WTC11 (cell line): ENCODE measurements at regions not wholly inside any gene's neighbourhood (a gene's known extent, or its start where the extent isn't known, plus 50 kb on each side); places are given as distances from the start of the nearest gene placed in this dataset.

Experiments
- ATAC-seq: fragments of 200-7000 bp; cut with Tn5 transposase; 2 replicates; pipeline ENCODE4 v1.10.0; 2021; ENCODE audit warnings: mild to moderate bottlenecking, moderate library complexity
- CTCF ChIA-PET: fragments of 300-600 bp; sonication (Branson Sonifier 250); formaldehyde crosslinking; loops from one replicate; lab custom pipeline; 2021; ENCODE audit warnings: antibody characterized with exemption; lab: Charles Lee
- POLR2A ChIA-PET: fragments of 350-600 bp; sonication (Branson Sonifier 250); formaldehyde crosslinking; loops from one replicate; lab custom pipeline; 2021; ENCODE audit warnings: antibody characterized with exemption; lab: Charles Lee
- DNase-seq: peaks from one replicate; pipeline ENCODE4 v3.0.0; 2021; ENCODE audit warnings: low spot score
- H3K27ac Mint-ChIP-seq: 2 replicates; pipeline ENCODE4 v1.8.0; 2021; ENCODE audit warnings: mixed read lengths
- H3K27me3 Mint-ChIP-seq: 2 replicates; pipeline ENCODE4 v1.8.0; 2021; ENCODE audit warnings: low read depth, mild to moderate bottlenecking, moderate library complexity, mixed read lengths
- H3K36me3 Mint-ChIP-seq: 2 replicates; pipeline ENCODE4 v1.8.0; 2021; ENCODE audit warnings: mixed read lengths
- H3K4me1 Mint-ChIP-seq: 2 replicates; pipeline ENCODE4 v1.8.0; 2022; ENCODE audit warnings: mixed read lengths
- H3K4me3 Mint-ChIP-seq: 2 replicates; pipeline ENCODE4 v1.8.0; 2021; ENCODE audit warnings: mild to moderate bottlenecking, moderate library complexity, mixed read lengths
- H3K9me3 Mint-ChIP-seq: 2 replicates; pipeline ENCODE4 v1.8.0; 2021; ENCODE audit warnings: mixed read lengths
- ATF6 ChIP-seq: sonication (generic); formaldehyde crosslinking; IDR thresholded peaks from 2 replicates; pipeline ENCODE4 v1.8.1; 2023; ENCODE audit warnings: mild to moderate bottlenecking, missing genetic modification reagents
- CBFB ChIP-seq: sonication (generic); formaldehyde crosslinking; IDR thresholded peaks from 2 replicates; pipeline ENCODE4 v1.8.1; 2022; ENCODE audit warnings: mild to moderate bottlenecking, low read depth, missing genetic modification reagents
- CDX4 ChIP-seq: fragments of 250-450 bp; sonication (Bioruptor Pico); IDR thresholded peaks from 2 replicates; pipeline ENCODE4 v1.9.0; 2021; ENCODE audit warnings: moderate library complexity, mild to moderate bottlenecking, inconsistent platforms, borderline replicate concordance
- CTCF ChIP-seq: fragments of 200-600 bp; IDR thresholded peaks from 2 replicates; pipeline ENCODE4 v1.8.0; 2022; ENCODE audit warnings: antibody characterized with exemption
- E2F4 ChIP-seq: sonication (generic); formaldehyde crosslinking; IDR thresholded peaks from 2 replicates; pipeline ENCODE4 v1.8.1; 2022; ENCODE audit warnings: low read depth, mild to moderate bottlenecking, moderate library complexity, missing genetic modification reagents, borderline replicate concordance
- JUN ChIP-seq: sonication (generic); formaldehyde crosslinking; IDR thresholded peaks from 2 replicates; pipeline ENCODE4 v1.8.0; 2023; ENCODE audit warnings: mild to moderate bottlenecking, missing genetic modification reagents
- NR2C2 ChIP-seq: sonication (generic); formaldehyde crosslinking; IDR thresholded peaks from 2 replicates; pipeline ENCODE4 v1.8.0; 2022; ENCODE audit warnings: mild to moderate bottlenecking, missing genetic modification reagents
- NR3C1 ChIP-seq: sonication (generic); formaldehyde crosslinking; conservative IDR thresholded peaks from 2 replicates; pipeline ENCODE4 v1.8.1; 2023; ENCODE audit warnings: low read depth, mild to moderate bottlenecking, missing genetic modification reagents
- PRDM15 ChIP-seq: sonication (generic); formaldehyde crosslinking; IDR thresholded peaks from 2 replicates; pipeline ENCODE4 v1.8.0; 2022; ENCODE audit warnings: missing genetic modification reagents
- USF2 ChIP-seq: sonication (generic); formaldehyde crosslinking; IDR thresholded peaks from 2 replicates; pipeline ENCODE4 v1.8.1; 2023; ENCODE audit warnings: mild to moderate bottlenecking, missing genetic modification reagents, moderate library complexity
- ZBTB21 ChIP-seq: sonication (generic); formaldehyde crosslinking; IDR thresholded peaks from 2 replicates; pipeline ENCODE4 v1.8.1; 2023; ENCODE audit warnings: mild to moderate bottlenecking, missing genetic modification reagents, borderline replicate concordance
- ZNF317 ChIP-seq: sonication (generic); formaldehyde crosslinking; IDR thresholded peaks from 2 replicates; pipeline ENCODE4 v1.8.1; 2023; ENCODE audit warnings: low read depth, mild to moderate bottlenecking, moderate library complexity, missing genetic modification reagents, borderline replicate concordance
- ZNF532 ChIP-seq: fragments of 250-450 bp; sonication (Bioruptor Pico); IDR thresholded peaks from 2 replicates; pipeline ENCODE4 v1.9.0; 2021; ENCODE audit warnings: mild to moderate bottlenecking, borderline replicate concordance

- H3K9me3 Mint-ChIP-seq = no peaks in the 10 kb centered on the region
These were observed 561.2 kb upstream of the MKI67 start for GRCh38 chr10:128687408-128687807.

More at GRCh38 chr10:128687408-128687807, 561.2 kb upstream of the MKI67 start:
- DNase-seq = no peak
- Mint-ChIP-seq H3K4me1 (peaks cover 18% of the 10 kb centered on the region), H3K36me3 (no peaks in the 10 kb centered on the region), H3K27me3 (no peaks in the 10 kb centered on the region), H3K27ac (no peak overlapping the region), H3K4me3 (no peak overlapping the region)
- TF ChIP-seq CDX4 (CRISPR knock-in tag) = no peak
- TF ChIP-seq PRDM15 (CRISPR knock-in tag) = no peak
- TF ChIP-seq ZBTB21 (CRISPR knock-in tag) = no peak
- no peak for TF ChIP-seq ZNF317 (CRISPR knock-in tag)
- TF ChIP-seq JUN = no peak
- TF ChIP-seq ZNF532 (CRISPR knock-in tag) = no peak
- no peak for TF ChIP-seq NR3C1 (CRISPR knock-in tag)
- no peak for TF ChIP-seq CTCF
- TF ChIP-seq ATF6 (CRISPR knock-in tag) = no peak
- TF ChIP-seq CBFB = no peak
- TF ChIP-seq E2F4 (CRISPR knock-in tag) = no peak
- no peak for TF ChIP-seq NR2C2 (CRISPR knock-in tag)
- no peak for TF ChIP-seq USF2 (CRISPR knock-in tag)
- ATAC-seq = no peak
- ChIA-PET CTCF (no interaction called here), POLR2A (no interaction called here)
